GM18508 (cell line): ENCODE measurements at regions not wholly inside any gene's neighbourhood (a gene's known extent, or its start where the extent isn't known, plus 50 kb on each side); places are given as distances from the start of the nearest gene placed in this dataset.
"Not testable (repeated sequence)": the region's sequence is repeated elsewhere in the genome, so short reads cannot be mapped to it uniquely, and the experiment has no call there.

Source experiments
- ATAC-seq: cut with Tn5 transposase; IDR thresholded peaks from one replicate; pipeline ENCODE4 v1.9.1; 2021; ENCODE audit warnings: moderate number of reproducible peaks; ENCODE audit not compliant: insufficient read depth, unreplicated experiment

GRCh38 chr10:128178302-128178958 lies 52.2 kb upstream of the MKI67 start:
- no peak for ATAC-seq

DNA sequence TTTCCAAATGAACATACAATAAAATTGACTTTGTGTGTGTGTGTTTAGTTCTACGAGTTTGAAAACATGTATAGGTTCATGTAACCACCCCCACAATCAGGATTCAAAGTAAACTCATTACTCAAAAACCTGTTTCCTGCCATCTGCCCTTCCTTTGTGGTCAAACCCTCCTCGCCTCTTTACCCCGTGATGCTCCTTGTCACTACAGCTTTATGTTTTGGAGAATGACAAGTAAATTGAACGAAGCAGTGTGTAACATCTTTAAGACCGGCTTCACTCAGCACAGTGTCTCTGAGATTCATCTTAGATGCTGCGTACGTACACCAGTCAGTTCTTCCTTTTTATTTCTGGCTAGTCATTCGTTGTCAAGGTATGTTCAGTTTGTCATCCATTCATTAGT lies 54.6 kb upstream of the MKI67 start:
- no peak for ATAC-seq

GRCh38 chr10:128185627-128186026 lies 59.4 kb upstream of the MKI67 start:
- no peak for ATAC-seq

GRCh38 chr10:128186959-128187787 lies 61.0 kb upstream of the MKI67 start:
- no peak for ATAC-seq

GRCh38 chr10:128187788-128188185 lies 61.6 kb upstream of the MKI67 start:
- ATAC-seq: no peak

- ATAC-seq: no peak
These were observed 63.0 kb upstream of the MKI67 start for GRCh38 chr10:128189176-128189575.

GRCh38 chr10:128191847-128192246 lies 65.6 kb upstream of the MKI67 start:
- no peak for ATAC-seq

DNA sequence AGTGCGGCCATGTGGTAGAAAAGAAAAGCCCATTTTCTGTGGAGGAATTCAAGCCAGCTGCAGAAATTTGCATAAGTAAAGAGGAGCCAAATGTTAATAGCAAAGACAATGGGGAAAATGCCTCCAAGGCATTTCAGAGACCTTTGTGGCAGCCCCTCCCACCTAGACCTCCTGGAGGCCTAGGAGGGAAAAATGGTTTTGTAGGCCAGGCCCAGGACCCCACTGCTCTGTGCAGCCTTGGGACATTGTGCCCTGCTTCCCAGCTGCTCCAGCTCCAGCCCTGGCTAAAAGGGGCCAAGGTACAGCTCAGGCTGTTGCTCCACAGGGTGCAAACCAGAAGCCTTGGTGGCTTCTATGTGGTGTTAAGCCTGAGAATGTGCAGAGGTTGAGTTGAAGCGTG lies 75.6 kb upstream of the MKI67 start:
- not testable (repeated sequence) for ATAC-seq

- ATAC-seq: no peak
These were observed 76.8 kb upstream of the MKI67 start for GRCh38 chr10:128203028-128203427.

GRCh38 chr10:128205591-128205990 lies 79.4 kb upstream of the MKI67 start:
- ATAC-seq: not testable (repeated sequence)

DNA sequence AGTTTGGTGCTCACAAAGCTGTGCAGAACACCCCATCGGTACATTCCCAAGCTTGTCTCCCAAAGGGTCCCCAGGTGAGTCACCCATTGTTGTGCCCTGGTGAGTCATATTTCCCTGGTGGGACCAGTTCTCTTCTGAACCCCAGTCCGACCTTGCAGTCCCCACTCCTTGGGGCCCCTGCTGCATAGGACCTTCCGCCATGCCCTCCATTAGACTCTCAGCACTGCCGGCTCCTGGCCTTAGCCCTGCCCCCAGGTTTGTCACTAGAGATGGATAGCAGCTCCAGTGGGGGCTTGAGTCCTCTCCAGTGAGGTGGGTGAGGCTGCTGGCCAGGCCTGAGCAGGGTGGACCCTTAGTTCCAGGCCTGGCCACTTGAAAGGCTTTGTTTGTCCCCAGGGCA lies 80.5 kb upstream of the MKI67 start:
- ATAC-seq: no peak

DNA sequence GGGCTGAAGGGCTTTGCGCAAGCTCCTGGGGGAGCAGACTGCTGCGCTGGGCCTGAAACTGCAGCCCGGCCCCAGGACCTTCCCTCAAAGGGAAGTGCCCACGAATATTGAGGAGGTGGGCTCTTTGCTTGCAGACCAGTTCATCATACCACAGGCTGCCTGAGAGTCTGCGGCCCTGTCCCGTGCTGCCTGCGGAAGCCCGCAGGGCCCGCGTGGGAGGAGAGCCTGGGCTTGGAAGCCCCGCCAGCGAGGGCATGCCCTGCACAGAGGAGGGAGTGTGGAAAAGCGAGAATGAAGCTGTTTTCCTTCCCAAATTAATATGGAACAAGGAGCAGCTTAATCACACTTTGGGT lies 83.6 kb upstream of the MKI67 start:
- ATAC-seq: no peak

DNA sequence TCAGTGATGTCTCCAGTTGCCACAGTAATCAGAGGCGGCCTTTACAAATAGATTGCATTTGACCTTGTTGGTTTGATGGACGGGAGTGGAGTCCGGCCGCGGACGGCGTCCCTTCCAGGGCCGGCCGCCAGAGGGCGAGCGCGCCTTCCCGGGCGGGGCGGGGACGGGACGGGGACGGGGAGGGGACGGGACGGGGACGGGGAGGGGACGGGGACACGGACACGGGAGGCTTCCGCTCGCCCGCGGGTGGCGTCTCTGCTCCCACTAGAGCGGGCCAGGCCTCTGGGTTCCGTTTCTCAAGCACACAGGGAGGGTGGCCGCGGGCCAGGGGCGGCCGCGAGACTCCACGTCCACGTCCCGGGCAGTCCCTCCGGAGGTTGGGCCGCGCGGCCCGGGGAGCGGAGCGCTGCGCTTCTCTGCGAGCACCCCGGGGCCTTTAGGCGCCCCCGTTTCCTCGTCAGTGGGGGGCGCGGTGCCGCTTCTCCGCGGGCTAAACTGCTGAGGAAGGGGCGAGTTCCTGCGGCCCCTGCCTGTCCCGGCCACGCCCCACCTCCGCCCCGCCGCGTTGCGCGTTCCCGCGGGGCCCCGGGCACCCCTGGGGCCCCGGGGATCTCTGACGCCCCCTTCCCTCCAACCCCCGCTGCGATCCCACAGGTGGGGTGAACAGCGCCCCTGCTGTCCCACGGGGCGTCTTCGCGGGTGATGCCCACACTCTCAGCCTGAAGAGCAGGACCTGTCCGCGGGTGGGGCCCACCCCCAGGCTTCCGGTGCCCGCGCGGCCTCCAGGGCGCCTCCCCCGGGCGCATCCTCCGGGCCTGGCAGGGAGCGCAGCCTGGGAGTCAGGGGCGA lies 84.2 kb upstream of the MKI67 start:
- ATAC-seq: no peak

DNA sequence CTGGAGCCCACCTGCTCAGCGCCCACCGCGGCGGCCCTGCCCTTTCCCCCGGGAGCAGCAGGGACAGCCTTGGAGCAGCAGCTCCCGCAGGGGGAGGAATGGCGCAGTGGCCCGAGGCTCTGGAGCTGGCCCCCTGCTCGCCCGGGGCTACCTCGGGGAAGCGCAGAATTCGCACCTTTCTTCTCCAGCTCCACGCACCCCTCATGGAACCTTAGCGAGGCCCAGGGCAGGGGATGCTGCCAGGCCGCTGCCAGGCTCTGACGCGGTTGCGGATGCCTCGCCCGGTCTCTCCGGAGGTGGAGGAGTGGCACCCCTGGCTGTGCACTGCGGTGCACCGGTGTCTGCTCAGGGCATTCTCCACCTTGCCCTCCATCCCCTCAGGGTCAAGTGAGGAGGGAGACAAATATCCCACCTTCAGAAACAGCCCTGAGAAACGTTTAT lies 84.9 kb upstream of the MKI67 start:
- ATAC-seq: no peak

GRCh38 chr10:128211953-128212727 lies 85.9 kb upstream of the MKI67 start:
- ATAC-seq: peak; percentile 74

DNA sequence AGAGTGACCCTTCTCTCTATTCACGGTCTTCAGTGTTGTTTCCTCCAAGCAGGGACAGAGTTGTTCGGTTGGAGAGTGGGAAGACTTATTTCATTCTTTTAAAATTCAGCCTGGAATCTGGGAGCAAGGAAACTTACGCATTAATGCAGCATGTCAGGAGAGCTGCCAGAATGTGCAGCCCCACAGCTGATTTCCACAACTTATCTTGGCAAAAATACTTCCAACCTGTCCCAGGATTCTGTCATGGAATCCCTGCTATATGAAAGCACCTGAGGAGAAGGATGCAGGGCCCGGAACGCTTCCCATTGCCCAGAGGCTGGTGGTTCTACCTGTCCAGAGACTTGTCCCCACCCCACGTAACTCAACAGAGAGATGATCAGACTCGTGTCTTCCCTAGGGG lies 86.9 kb upstream of the MKI67 start:
- ATAC-seq: no peak

DNA sequence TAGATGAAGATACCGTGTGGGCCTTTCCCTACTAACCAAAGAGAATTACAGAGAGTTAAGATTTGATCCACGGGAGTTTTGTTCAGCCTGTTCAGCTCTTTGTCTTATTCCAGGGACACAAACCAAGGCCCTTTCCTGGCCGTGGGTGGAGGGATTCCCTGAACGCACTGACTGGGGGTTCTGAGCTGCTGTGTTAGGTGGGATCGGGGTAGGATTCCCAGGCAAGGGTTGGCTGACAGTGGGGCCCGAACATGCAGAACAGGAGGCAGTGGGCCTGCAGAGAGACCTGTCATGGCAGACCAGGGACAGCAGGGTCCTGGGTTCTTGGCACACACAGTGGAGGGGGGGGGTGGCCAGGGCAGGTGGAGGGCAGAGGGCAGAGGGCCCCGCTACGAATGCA lies 89.5 kb upstream of the MKI67 start:
- no peak for ATAC-seq

DNA sequence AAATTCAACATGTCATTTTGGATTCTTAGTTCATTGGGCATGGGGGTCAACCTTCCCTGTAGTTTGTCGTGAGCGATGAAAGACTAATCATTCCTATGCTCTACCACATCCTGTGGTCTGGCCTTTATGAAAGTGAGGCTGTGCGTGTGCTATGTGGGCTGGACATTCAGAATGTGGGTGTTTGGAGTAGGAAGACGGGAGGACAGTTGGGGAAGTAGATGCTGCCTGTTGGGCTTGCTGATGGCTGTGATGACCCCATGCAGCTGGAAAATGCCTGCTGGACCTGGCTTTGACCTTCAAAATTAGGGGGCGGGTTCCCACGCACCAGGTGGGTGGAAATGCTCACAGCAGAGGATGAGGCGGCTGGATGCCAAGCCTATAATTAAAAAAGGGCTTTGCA lies 90.9 kb upstream of the MKI67 start:
- no peak for ATAC-seq

- no peak for ATAC-seq
These were observed 91.9 kb upstream of the MKI67 start for GRCh38 chr10:128218161-128218560.

- ATAC-seq: no peak
These were observed 93.1 kb upstream of the MKI67 start for GRCh38 chr10:128219295-128219694.
